Thyroid gland (tissue), 4 donors: ENCODE measurements at regions not wholly inside any gene's neighbourhood (a gene's known extent, or its start where the extent isn't known, plus 50 kb on each side); places are given as distances from the start of the nearest gene placed in this dataset.

ENCODE experiments used
- CTCF ChIP-seq, 6 experiments: fragments of 200-600 bp in 3 of 6; fragments of 450-650 bp in 3 of 6; sonication (generic) in 3 of 6; IDR thresholded peaks; one replicate each; pipeline ENCODE4 v1.5.1; 2016 to 2019; ENCODE audit warnings: antibody characterized with exemption in 6 of 6, mild to moderate bottlenecking in 2 of 6, inconsistent platforms in 1 of 6, moderate library complexity in 1 of 6
- POLR2A ChIP-seq, 2 donors: fragments of 450-650 bp; IDR thresholded peaks; one replicate each; pipeline ENCODE4 v1.6.1; 2017; ENCODE audit warnings: antibody characterized with exemption in 2 of 2, mild to moderate bottlenecking in 2 of 2, moderate library complexity in 1 of 2

GRCh38 chrX:4850312-4850711 is 1136.9 kb upstream of the PRKX start:
- TF ChIP-seq CTCF (IDR thresholded peaks at IDR 0.05) (no peak), POLR2A (IDR thresholded peaks at IDR 0.05) (no peak)
